Uterus (tissue), 2 donors: ENCODE measurements at regions not wholly inside any gene's neighbourhood (a gene's known extent, or its start where the extent isn't known, plus 50 kb on each side); places are given as distances from the start of the nearest gene placed in this dataset.

Source experiments
- POLR2A ChIP-seq, 2 donors: fragments of 450-650 bp; IDR thresholded peaks; one replicate each; pipeline ENCODE4 v1.6.1; 2016; ENCODE audit warnings: antibody characterized with exemption in 2 of 2, mild to moderate bottlenecking in 1 of 2, moderate library complexity in 1 of 2
- TF ChIP-seq, protein P1 (sequence below), 4 experiments: fragments of 200-600 bp in 2 of 4; fragments of 450-650 bp in 2 of 4; sonication (generic) in 2 of 4; IDR thresholded peaks; one replicate each; pipeline ENCODE4 v1.5.1; 2016 to 2019; ENCODE audit warnings: antibody characterized with exemption in 4 of 4, mild to moderate bottlenecking in 2 of 4, moderate library complexity in 1 of 4

DNA sequence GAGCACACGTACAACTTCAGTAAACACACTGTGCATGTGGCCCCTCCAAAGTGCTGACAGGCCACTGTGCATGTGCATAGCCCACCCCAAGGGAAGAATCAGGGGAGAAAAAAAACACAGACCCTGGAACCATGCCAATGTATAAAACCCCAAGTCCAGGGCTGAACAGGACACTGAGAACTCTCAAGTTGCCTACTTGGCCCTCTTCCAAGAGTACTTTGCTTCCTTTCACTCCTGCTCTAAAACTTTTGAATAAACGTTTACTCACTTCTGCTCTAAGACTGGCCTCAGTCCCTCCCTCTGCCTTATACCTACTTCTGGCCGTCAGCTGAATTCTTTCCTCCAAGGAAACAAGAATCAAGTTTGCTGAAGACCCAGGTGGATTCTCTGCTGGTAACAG, 77.7 kb upstream of the NFIB start:
- TF ChIP-seq, protein P1, sequence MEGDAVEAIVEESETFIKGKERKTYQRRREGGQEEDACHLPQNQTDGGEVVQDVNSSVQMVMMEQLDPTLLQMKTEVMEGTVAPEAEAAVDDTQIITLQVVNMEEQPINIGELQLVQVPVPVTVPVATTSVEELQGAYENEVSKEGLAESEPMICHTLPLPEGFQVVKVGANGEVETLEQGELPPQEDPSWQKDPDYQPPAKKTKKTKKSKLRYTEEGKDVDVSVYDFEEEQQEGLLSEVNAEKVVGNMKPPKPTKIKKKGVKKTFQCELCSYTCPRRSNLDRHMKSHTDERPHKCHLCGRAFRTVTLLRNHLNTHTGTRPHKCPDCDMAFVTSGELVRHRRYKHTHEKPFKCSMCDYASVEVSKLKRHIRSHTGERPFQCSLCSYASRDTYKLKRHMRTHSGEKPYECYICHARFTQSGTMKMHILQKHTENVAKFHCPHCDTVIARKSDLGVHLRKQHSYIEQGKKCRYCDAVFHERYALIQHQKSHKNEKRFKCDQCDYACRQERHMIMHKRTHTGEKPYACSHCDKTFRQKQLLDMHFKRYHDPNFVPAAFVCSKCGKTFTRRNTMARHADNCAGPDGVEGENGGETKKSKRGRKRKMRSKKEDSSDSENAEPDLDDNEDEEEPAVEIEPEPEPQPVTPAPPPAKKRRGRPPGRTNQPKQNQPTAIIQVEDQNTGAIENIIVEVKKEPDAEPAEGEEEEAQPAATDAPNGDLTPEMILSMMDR (IDR thresholded peaks at IDR 0.05): no peak
- TF ChIP-seq POLR2A (IDR thresholded peaks at IDR 0.05): no peak
